ENCODE measurements at regions not wholly inside any gene's neighbourhood (a gene's known extent, or its start where the extent isn't known, plus 50 kb on each side); places are given as distances from the start of the nearest gene placed in this dataset.

DNA sequence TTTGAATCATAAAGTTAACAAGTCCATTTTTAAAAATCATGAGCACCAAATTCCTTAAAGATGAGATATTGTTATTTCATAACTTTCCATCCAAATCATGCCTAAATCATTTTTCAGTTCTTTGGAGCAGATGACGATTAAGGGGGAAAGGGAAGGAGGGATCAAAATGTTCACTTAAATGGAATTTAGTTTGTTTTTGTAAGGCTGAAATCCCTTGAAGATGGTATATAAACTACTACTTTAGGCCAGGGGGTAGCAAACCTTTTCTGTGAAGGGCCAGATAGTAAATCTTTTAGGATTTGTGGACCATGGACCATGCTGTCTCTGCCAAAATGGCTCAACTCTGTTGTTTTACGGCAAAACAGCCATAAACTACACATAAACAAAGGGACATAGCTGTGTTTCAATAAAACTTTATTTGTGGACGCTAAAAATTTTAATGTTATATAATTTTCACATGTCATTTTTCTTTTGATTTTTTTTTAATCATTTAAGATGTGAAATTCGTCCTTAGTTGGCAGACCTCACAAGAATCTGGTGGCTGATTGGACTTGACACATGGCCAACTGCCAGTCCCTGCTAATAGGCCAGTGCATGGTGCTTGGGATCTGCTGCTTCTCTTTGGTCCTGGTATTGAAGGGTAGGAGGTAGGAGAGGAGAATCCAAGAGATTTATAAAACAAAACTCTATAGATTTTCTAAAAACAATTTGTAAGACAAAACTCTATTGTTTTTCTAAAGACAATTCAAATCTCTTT is 52.0 kb upstream of the RTN4 start:
- DNase-seq (ENCODE audit: low read depth): no peak

DNA sequence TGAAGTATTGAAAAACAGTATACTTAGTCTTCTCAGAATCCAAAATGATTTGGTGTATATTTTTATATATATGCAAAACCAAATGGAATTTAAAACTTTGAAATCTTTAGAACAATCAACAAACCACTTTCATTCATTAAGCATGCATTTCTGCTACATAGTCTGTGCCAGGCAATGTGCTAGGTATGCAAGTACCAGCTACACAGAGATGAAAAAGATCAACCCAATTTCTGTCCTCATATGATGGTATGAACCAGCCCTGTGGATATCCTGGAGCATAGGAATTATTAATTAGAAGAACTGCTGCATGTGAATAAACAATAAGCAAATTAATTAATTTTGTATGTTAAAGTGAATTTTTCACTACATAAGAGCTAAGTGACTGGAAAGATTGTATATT is 51.2 kb upstream of the RTN4 start:
- DNase-seq (ENCODE audit: low read depth): no peak

DNA sequence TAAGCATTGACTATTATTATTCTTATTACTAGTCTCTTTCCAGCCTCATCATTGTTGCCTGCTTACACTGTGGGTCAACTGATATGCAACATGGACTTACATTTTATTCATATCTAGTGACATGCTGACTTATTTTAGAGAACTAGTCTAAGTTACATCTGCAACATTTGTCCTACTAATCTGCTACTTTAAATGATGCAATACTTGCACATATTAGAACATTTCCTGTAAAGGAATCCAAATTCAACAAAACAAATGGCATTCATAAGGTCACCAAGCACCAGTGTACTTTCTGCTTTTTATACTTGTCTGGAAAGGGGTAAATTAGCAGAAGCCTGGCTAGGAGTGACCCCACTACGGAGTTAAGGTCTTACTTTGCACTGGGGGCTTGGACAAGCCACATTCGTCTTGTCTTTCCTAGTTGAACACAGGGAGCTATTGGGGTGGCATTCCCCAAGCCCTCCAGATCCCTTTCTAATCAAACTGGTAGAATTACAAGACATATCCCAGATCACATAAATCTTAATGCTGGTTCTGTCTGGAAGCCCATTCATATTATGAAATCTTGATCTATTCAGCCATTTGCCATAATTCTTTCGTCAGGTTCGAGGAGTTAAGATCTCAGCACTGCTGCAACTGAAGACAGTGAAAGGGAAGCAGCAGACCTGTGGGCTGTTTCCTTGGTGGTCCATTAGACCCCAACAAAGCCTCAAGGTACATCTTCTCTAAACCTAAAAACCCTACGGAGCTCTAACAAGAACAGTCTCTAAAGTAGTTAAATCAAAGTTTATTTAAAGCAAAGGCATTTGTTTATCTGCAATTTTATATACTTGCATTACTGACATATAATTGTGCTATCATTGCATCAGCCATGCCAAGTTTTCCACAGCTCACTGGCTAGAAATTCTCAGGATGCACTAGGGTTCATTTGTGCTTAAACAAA is 49.9 kb upstream of the RTN4 start:
- DNase-seq (ENCODE audit: low read depth): no peak
